ENCODE measurements at regions not wholly inside any gene's neighbourhood (a gene's known extent, or its start where the extent isn't known, plus 50 kb on each side); places are given as distances from the start of the nearest gene placed in this dataset.

DNA sequence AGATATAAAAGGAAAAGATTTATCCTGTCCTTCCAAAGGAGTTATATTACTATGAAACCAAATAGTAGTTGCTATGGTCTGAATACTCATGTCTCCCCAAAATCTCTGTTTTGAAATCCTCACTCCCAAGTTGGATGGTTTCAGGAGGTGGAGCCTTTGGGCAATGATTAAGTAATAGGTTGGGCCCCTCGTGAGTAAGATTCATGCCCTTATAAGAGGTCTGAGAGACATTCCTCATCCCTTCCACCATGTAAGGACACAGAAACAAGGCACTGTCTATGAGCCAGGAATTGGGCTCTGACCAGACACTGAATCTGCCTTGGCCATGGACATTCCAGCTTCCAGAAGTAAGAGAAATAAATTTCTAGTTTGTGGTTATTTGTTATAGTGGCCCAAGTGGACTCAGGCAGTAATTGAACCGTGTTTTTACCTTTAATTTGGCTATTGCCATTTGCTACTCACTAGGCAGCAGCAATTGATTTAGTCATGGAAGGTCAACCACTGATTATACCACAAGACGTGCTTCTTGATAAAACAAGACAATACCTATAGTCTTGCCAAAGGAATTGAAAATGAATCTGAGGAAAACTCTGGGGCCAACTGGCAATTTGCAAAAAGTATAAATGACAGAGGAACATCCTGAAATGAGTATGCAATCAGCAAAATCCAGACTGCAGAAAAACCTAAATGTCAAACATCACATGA lies 717.4 kb upstream of the SPRY2 start:
- TF ChIP-seq, protein P1, sequence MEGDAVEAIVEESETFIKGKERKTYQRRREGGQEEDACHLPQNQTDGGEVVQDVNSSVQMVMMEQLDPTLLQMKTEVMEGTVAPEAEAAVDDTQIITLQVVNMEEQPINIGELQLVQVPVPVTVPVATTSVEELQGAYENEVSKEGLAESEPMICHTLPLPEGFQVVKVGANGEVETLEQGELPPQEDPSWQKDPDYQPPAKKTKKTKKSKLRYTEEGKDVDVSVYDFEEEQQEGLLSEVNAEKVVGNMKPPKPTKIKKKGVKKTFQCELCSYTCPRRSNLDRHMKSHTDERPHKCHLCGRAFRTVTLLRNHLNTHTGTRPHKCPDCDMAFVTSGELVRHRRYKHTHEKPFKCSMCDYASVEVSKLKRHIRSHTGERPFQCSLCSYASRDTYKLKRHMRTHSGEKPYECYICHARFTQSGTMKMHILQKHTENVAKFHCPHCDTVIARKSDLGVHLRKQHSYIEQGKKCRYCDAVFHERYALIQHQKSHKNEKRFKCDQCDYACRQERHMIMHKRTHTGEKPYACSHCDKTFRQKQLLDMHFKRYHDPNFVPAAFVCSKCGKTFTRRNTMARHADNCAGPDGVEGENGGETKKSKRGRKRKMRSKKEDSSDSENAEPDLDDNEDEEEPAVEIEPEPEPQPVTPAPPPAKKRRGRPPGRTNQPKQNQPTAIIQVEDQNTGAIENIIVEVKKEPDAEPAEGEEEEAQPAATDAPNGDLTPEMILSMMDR (IDR thresholded peaks at IDR 0.05; ENCODE audit: poor library complexity), result no peak
- no peak for TF ChIP-seq EZH2phosphoT487 (IDR thresholded peaks at IDR 0.05; ENCODE audit: low read depth, severe bottlenecking, unreplicated experiment)

Measured in hepatocyte (in vitro differentiated cells).